T47D (cell line): ENCODE measurements at regions not wholly inside any gene's neighbourhood (a gene's known extent, or its start where the extent isn't known, plus 50 kb on each side); places are given as distances from the start of the nearest gene placed in this dataset.

Experiments used
- DNase-seq, 2 experiments: peaks; one replicate each; pipeline versions ENCODE4 v3.0.0 to v3.0.0-alpha.2; 2011 to 2012; ENCODE audit warnings: low read depth in 1 of 2, low spot score in 1 of 2
- JUND ChIP-seq: IDR thresholded peaks from 2 replicates; pipeline ENCODE4 v1.6.1; 2012; ENCODE audit warnings: low read depth
- in situ Hi-C: cut with HindIII; loops from 2 replicates; pipeline ENCODE4 v1.10.0; 2016; ENCODE audit warnings: low sequenced_read_pairs, low pct_unique_long_range_greater_than_20kb

GRCh38 chr5:2254406-2254805 lies 371.7 kb upstream of the IRX4 start:
- DNase-seq, result peak in 1 of 2 experiments; percentile 40
- in situ Hi-C loops, result no loop called here
- no peak for TF ChIP-seq JUND

- in situ Hi-C loops, result no loop called here
- TF ChIP-seq JUND, result no peak
- DNase-seq, result no peak
These were observed 370.6 kb upstream of the IRX4 start for GRCh38 chr5:2253040-2253975.

- no peak for DNase-seq
These were observed 369.0 kb upstream of the IRX4 start for GRCh38 chr5:2251751-2252150.

GRCh38 chr5:2251298-2251697 lies 368.6 kb upstream of the IRX4 start:
- in situ Hi-C loops, result no loop called here
- DNase-seq, result no peak

More at GRCh38 chr5:2251751-2252150, 369.0 kb upstream of the IRX4 start:
- TF ChIP-seq JUND, result no peak
- in situ Hi-C loops, result no loop called here

GRCh38 chr5:2250365-2250950 lies 367.7 kb upstream of the IRX4 start:
- in situ Hi-C loops, result no loop called here
- TF ChIP-seq JUND, result no peak
- no peak for DNase-seq

More at GRCh38 chr5:2251298-2251697, 368.6 kb upstream of the IRX4 start:
- TF ChIP-seq JUND, result no peak

- DNase-seq, result no peak
- TF ChIP-seq JUND, result no peak
- in situ Hi-C loops, result no loop called here
These were observed 366.7 kb upstream of the IRX4 start for GRCh38 chr5:2249442-2249841.

GRCh38 chr5:2249026-2249425 lies 366.3 kb upstream of the IRX4 start:
- DNase-seq, result no peak
- in situ Hi-C loops, result no loop called here
- TF ChIP-seq JUND, result no peak

GRCh38 chr5:2242539-2242938 lies 359.8 kb upstream of the IRX4 start:
- in situ Hi-C loops, result no loop called here
- peak in 1 of 2 experiments; percentile 80 for DNase-seq
- no peak for TF ChIP-seq JUND

GRCh38 chr5:2241842-2242241 lies 359.1 kb upstream of the IRX4 start:
- TF ChIP-seq JUND, result no peak
- in situ Hi-C loops, result no loop called here

GRCh38 chr5:2240118-2240904 lies 357.6 kb upstream of the IRX4 start:
- no peak for TF ChIP-seq JUND
- DNase-seq, result no peak
- in situ Hi-C loops, result no loop called here

More at GRCh38 chr5:2241842-2242241, 359.1 kb upstream of the IRX4 start:
- DNase-seq, result no peak

- in situ Hi-C loops, result no loop called here
These were observed 356.6 kb upstream of the IRX4 start for GRCh38 chr5:2239201-2239910.

GRCh38 chr5:2238732-2239131 lies 356.0 kb upstream of the IRX4 start:
- no peak for DNase-seq
- no peak for TF ChIP-seq JUND
- in situ Hi-C loops, result no loop called here

More at GRCh38 chr5:2239201-2239910, 356.6 kb upstream of the IRX4 start:
- no peak for TF ChIP-seq JUND
- DNase-seq, result no peak
